ENCODE measurements at regions not wholly inside any gene's neighbourhood (a gene's known extent, or its start where the extent isn't known, plus 50 kb on each side); places are given as distances from the start of the nearest gene placed in this dataset.

GRCh38 chr3:193981504-193981903, 154.4 kb upstream of the HES1 start:
- peaks cover 21 to 80% (median 40%) of the 10 kb centered on the region in 3 donors for H3K4me1 ChIP-seq
- no peak for DNase-seq
- WGBS, 2 donors: 83 to 100% methylated on average over 2 to 4 of the region's 4 CpGs
- intact Hi-C loops (cut with DNase I): no loop called here
- H3K27ac ChIP-seq: peak overlapping the region in 3 of 4 donors; percentile 27 to 72 (median 28)
- TF ChIP-seq, protein P1, sequence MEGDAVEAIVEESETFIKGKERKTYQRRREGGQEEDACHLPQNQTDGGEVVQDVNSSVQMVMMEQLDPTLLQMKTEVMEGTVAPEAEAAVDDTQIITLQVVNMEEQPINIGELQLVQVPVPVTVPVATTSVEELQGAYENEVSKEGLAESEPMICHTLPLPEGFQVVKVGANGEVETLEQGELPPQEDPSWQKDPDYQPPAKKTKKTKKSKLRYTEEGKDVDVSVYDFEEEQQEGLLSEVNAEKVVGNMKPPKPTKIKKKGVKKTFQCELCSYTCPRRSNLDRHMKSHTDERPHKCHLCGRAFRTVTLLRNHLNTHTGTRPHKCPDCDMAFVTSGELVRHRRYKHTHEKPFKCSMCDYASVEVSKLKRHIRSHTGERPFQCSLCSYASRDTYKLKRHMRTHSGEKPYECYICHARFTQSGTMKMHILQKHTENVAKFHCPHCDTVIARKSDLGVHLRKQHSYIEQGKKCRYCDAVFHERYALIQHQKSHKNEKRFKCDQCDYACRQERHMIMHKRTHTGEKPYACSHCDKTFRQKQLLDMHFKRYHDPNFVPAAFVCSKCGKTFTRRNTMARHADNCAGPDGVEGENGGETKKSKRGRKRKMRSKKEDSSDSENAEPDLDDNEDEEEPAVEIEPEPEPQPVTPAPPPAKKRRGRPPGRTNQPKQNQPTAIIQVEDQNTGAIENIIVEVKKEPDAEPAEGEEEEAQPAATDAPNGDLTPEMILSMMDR (IDR thresholded peaks at IDR 0.05): no peak
- TF ChIP-seq POLR2A (IDR thresholded peaks at IDR 0.05): no peak
- no peaks in the 10 kb centered on the region for H3K9me3 ChIP-seq
- H3K4me3 ChIP-seq: no peak overlapping the region
- H3K27me3 ChIP-seq: no peaks in the 10 kb centered on the region
- no peaks in the 10 kb centered on the region for H3K36me3 ChIP-seq

DNA sequence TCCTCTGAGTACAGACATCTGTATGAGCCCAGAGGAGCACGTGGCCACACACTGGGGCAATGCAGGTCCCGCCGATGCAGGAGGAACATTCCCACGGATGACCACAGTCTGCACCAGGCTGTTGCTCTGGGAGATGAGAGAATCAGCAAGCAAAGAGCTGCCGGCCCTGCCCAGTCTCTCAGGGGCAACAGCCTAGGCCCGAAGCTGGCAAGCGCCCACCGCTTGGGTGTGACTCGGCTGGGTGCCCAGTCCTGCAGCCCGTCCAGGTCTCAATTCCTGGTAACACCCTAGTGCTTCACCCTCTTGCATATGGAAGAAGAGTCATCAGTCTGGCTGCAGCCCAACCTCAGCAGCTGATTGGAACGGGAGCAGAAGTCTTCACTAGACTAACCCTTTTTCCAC, 153.7 kb upstream of the HES1 start:
- no peaks in the 10 kb centered on the region for H3K9me3 ChIP-seq
- H3K36me3 ChIP-seq: no peaks in the 10 kb centered on the region
- intact Hi-C loops (cut with DNase I): no loop called here
- no peak for DNase-seq
- WGBS, 2 donors: 24 to 43% methylated on average over 7 to 9 of the region's 11 CpGs
- TF ChIP-seq, protein P1 (IDR thresholded peaks at IDR 0.05): peak in 1 of 6 experiments; percentile 7
- TF ChIP-seq POLR2A (IDR thresholded peaks at IDR 0.05): no peak
- H3K4me1 ChIP-seq: peaks cover 21 to 84% (median 43%) of the 10 kb centered on the region in 3 donors
- no peaks in the 10 kb centered on the region for H3K27me3 ChIP-seq
- H3K4me3 ChIP-seq: no peak overlapping the region
- H3K27ac ChIP-seq: peak overlapping the region; percentile 27 to 72 (median 42)

DNA sequence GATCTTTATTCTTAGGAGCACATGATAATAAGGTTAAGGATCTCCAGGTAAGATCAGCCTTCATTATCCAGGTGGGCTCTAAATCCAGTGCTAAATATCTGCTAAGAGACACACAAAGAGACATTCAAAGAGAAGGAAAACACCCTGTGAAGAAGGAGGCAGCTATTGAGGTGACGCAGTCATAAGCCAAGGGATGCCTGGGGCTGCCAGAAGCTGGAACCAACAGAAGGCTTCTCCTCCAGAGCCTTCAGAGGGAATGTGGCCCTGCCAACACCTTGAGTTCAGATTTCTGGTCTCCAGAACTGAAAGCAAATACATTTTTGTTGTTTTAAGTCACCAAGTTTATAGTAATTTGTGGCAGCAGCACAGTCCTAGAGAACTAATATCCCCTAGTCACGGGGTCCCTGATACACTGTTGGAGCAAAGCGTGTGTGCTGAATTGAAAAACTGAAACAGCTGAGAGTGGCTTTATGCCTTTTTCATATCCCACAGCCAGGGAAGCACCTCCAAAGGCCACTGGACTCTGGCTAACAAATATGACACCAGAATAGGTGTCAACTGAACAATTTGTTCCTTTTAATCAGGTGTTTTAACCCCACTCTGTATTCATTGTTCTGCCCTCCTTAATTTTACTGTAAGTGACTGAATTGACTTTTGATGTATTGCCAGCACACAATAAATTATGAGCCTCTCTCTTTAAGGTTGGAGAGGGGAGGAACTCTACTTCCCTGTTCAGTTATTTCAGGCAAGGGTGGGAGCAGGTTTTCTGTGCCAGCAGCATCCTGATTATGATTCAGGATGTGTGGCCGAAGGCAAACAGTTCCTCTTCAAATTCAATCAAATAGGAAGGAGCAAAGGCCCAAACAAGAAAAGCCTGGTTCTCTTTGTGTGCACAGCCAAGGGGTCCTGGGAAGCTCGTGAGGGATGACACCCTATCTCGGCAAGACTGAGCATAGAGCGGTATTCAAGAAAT, 151.8 kb upstream of the HES1 start:
- H3K4me1 ChIP-seq: peaks cover 21 to 68% (median 31%) of the 10 kb centered on the region in 3 donors
- no peaks in the 10 kb centered on the region for H3K36me3 ChIP-seq
- H3K9me3 ChIP-seq: no peaks in the 10 kb centered on the region
- no peak for DNase-seq
- WGBS, 2 donors: 58 to 66% methylated on average over 7 of the region's 7 CpGs
- intact Hi-C loops (cut with DNase I): no loop called here
- TF ChIP-seq POLR2A (IDR thresholded peaks at IDR 0.05): peak in 1 of 4 donors; percentile 8
- TF ChIP-seq, protein P1 (IDR thresholded peaks at IDR 0.05): no peak
- no peak overlapping the region for H3K4me3 ChIP-seq
- H3K27me3 ChIP-seq: no peaks in the 10 kb centered on the region
- H3K27ac ChIP-seq: peak overlapping the region; percentile 11 to 72 (median 43)

- WGBS, 2 donors: 57 to 80% methylated on average over 6 of the region's 6 CpGs
- Histone ChIP-seq H3K36me3 (no peaks in the 10 kb centered on the region), H3K9me3 (no peaks in the 10 kb centered on the region), H3K4me3 (no peak overlapping the region), H3K27me3 (no peaks in the 10 kb centered on the region), H3K27ac (peak overlapping the region in 2 of 4 donors; percentile 55 to 72), H3K4me1 (peaks cover 21 to 61% (median 30%) of the 10 kb centered on the region in 3 donors)
- intact Hi-C loops (cut with DNase I): no loop called here
- no peak for DNase-seq
- TF ChIP-seq POLR2A (IDR thresholded peaks at IDR 0.05): no peak
- TF ChIP-seq, protein P1 (IDR thresholded peaks at IDR 0.05): no peak
These were observed 151.1 kb upstream of the HES1 start for GRCh38 chr3:193984876-193985275.

DNA sequence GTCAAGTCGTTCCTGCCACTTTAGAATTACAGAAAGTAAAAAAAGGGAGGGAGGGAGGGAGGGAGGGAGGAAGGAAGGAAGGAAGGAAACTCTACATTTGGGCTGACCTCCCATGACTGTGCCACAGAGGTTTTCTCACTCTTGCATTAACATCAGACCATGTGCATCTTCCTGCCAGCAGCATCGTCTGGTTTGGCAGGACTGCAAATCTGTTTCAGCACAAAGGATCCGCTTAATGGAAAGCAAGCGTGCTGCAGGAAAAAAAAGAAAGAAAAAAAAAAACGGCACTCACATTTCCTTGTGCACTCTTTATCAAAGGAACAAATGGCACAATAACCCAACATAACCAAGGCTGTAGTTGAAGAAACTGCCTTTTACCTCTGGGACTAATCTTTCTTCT, 148.8 kb upstream of the HES1 start:
- 7 to 26% methylated on average over 5 of the region's 5 CpGs for WGBS, 2 donors
- Histone ChIP-seq H3K9me3 (no peaks in the 10 kb centered on the region), H3K4me1 (peaks cover 17 to 38% (median 24%) of the 10 kb centered on the region in 3 donors), H3K36me3 (no peaks in the 10 kb centered on the region), H3K4me3 (no peak overlapping the region), H3K27ac (no peak overlapping the region), H3K27me3 (no peaks in the 10 kb centered on the region)
- intact Hi-C loops (cut with DNase I): no loop called here
- DNase-seq: no peak
- no peak for TF ChIP-seq POLR2A (IDR thresholded peaks at IDR 0.05)
- TF ChIP-seq, protein P1 (IDR thresholded peaks at IDR 0.05): no peak

Data from esophagus squamous epithelium (tissue), 5 donors.